ENCODE measurements at regions not wholly inside any gene's neighbourhood (a gene's known extent, or its start where the extent isn't known, plus 50 kb on each side); places are given as distances from the start of the nearest gene placed in this dataset.

DNA sequence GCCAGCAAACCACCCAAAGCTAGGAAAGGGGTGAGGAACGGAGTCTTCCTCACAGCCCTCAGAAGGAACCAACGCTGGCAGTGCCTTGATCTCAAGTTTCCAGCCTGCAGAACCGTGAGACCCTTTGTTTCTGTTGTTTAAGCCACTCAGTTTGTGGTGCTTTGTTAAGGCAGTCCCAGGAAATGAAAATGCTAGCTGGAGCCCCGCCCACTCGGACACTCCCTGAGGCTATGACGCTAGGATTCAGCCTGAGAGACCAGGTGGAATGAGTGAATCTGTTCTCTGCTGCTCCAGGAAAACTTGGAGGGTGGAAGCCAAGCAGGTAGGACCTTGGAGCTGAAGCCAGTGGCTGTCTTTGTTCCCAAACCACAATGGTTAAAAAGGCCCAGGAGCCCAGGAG lies 196.5 kb upstream of the POU3F1 start:
- no peak for TF ChIP-seq JUND (IDR thresholded peaks at IDR 0.05; ENCODE audit: low read depth)
- peak in 1 of 2 experiments; percentile 13 for DNase-seq (ENCODE audit: low read depth in 1 of 2, low spot score in 1 of 2)
- in situ Hi-C loops (cut with HindIII; ENCODE audit: low pct_unique_long_range_greater_than_20kb, low sequenced_read_pairs) = no loop called here

DNA sequence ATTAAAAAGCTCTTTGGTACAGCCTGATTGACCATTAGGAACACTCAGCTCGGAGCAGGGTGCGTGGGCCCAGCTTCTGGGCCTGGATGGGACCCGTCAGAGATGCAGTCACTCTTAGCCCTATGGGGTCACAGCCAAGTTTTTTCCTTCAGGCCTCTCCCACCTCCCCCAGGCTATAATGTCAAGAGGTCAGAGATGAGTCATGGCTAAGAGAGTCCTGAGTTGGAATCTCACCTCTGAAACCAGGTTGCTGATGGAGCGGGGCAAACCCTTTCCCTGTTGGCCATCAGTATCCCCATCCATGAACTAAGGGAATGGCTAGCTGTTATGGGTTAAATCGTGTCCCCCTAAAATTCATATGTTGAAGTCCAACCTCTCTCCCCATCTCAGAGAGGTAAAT lies 195.9 kb upstream of the POU3F1 start:
- no peak for TF ChIP-seq JUND (IDR thresholded peaks at IDR 0.05; ENCODE audit: low read depth)
- DNase-seq (ENCODE audit: low read depth in 1 of 2, low spot score in 1 of 2) = no peak
- in situ Hi-C loops (cut with HindIII; ENCODE audit: low pct_unique_long_range_greater_than_20kb, low sequenced_read_pairs) = no loop called here

DNA sequence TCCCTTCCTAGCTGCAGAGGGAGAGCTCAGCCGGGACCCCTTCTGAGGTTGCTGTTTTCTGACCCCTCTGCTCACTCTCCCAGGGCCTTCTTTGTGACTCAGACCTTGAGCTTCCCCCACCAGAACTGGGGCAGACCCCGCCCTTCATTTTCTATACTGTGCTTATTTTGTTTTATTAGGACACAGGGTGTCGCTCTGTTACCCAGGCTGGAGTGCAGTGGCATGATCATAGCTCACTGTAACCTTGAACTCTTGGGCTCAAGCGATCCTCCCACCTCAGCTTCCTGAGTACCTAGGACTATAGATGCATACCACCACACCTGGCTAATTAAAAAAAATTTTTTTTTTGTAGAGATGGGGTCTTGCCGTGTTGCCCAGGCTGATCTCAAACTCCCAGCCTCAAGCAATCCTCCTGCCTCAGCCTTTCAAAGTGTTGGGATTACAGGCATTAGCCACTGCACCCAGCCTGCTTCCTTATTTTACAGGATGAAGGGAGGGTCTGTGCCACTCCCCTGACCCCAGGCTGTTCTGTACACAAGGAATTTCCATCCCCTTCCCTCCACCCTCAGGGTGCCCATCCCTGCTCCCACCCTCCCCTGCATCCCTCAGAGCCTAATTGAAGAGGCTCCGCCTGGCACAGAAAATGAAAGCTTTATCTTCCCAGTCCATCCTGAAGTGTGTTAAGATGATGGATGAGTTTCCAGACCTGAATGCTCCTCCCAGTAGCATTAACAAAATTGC lies 195.2 kb upstream of the POU3F1 start:
- TF ChIP-seq JUND (IDR thresholded peaks at IDR 0.05; ENCODE audit: low read depth) = no peak
- in situ Hi-C loops (cut with HindIII; ENCODE audit: low pct_unique_long_range_greater_than_20kb, low sequenced_read_pairs) = no loop called here
- no peak for DNase-seq (ENCODE audit: low read depth in 1 of 2, low spot score in 1 of 2)

DNA sequence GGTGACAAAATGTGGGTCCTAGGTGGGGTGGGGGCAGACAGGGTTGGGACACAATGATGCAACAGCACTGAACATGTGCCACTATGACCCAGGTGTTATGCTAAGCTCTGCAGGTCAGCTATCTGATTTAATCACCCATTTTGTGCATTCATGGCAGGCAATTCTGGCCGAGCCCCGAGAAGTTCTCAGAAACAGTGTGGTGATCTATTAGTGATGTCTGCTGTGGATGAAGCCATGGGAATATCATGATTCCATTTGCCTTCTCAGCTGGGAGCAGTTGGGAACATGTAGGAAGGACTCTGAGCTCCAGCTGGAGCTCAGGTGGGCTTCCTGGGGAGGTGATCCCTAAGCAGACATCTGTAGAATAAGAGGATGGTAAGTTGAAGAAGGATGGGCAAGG lies 194.0 kb upstream of the POU3F1 start:
- in situ Hi-C loops (cut with HindIII; ENCODE audit: low pct_unique_long_range_greater_than_20kb, low sequenced_read_pairs) = no loop called here
- no peak for TF ChIP-seq JUND (IDR thresholded peaks at IDR 0.05; ENCODE audit: low read depth)
- no peak for DNase-seq (ENCODE audit: low read depth in 1 of 2, low spot score in 1 of 2)

DNA sequence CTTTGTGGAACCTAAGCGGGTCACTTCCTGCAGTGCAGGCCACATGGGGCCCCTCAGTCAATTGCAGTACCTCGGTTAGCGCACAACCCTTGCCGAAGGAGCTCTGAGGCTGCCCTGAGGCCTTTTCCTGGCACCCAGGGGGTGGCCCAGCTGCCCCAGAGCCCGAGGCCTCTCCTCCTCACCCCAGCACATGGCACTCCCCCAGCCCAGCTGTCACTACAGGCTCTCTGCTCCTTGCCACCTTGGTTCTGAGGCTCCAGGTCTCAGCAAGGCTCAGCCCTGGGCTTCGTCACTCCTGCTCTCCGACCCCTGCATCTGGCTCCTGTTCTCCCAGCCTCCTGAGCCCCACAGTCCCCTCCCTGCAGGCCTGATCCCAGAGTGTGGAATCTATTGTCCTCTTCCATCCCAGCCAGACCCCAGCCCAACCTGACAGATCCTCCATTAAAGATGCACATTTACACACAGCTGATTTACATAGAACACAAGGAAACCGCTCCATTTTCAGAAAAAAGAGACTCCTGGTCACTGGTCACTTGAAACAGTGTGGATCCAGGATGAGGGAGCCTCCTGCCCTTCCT lies 192.8 kb upstream of the POU3F1 start:
- DNase-seq (ENCODE audit: low read depth in 1 of 2, low spot score in 1 of 2) = no peak
- TF ChIP-seq JUND (IDR thresholded peaks at IDR 0.05; ENCODE audit: low read depth) = no peak
- in situ Hi-C loops (cut with HindIII; ENCODE audit: low pct_unique_long_range_greater_than_20kb, low sequenced_read_pairs) = no loop called here

DNA sequence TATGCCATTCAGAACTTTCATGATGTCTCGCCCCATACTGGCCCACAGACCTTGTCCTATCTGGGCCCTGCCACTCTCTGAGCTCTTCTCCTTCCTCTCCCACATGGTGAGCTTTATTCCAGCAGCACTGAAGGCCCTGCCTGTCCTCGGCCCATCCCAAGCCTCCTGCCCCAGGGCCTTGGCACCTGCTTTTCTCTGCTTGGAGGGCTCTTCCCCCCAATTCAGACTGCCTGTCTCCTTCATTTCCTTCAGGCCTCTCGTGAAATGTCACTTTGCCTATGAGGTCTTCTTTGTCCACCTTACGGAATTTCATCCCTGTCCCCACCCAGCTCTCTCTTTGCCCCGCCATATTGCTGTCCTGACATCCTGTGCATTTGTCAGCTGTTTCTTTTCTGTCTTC lies 191.7 kb upstream of the POU3F1 start:
- TF ChIP-seq JUND (IDR thresholded peaks at IDR 0.05; ENCODE audit: low read depth) = no peak
- no peak for DNase-seq (ENCODE audit: low read depth in 1 of 2, low spot score in 1 of 2)
- in situ Hi-C loops (cut with HindIII; ENCODE audit: low pct_unique_long_range_greater_than_20kb, low sequenced_read_pairs) = no loop called here

DNA sequence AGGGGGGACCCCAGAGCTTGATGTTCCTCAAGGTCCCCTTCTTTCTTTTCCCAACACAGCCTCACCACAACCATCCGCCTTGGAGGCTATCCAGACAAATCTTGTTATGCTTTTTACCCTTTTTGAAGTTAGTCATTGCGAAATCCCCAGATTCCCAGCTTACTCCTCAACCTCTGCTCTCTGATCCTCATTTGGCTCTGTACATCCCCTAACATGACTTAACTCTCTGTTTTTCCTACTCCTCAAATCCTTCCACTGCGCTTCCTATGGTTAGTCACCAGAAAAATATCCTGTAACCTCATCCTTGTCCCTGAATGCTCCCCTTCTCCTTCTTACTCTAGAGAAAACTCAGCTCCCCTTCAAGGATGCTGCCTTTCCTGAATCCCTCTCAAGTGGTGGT lies 189.1 kb upstream of the POU3F1 start:
- no peak for DNase-seq (ENCODE audit: low read depth in 1 of 2, low spot score in 1 of 2)
- in situ Hi-C loops (cut with HindIII; ENCODE audit: low pct_unique_long_range_greater_than_20kb, low sequenced_read_pairs) = no loop called here
- TF ChIP-seq JUND (IDR thresholded peaks at IDR 0.05; ENCODE audit: low read depth) = no peak

DNA sequence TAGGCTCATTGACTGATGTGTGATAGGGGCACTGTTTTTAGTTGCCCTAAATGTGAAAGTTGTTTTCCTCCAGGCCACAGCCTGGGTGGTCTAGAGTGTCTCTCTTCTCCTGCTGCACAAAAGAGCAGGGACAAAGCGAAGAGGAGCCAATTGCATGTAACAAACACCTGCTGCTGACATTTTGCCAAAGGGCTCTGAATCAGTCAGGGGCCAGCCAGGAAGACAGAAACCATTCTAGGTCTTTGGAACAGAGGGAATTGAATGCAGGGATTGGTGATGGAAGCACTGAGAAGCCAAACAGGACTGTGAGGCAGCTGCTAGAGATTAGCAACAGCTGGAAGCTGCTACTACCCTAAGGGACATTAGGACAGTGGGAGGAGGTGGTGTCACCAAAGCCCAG lies 185.3 kb upstream of the POU3F1 start:
- no peak for TF ChIP-seq JUND (IDR thresholded peaks at IDR 0.05; ENCODE audit: low read depth)
- in situ Hi-C loops (cut with HindIII; ENCODE audit: low pct_unique_long_range_greater_than_20kb, low sequenced_read_pairs) = no loop called here
- no peak for DNase-seq (ENCODE audit: low read depth in 1 of 2, low spot score in 1 of 2)

DNA sequence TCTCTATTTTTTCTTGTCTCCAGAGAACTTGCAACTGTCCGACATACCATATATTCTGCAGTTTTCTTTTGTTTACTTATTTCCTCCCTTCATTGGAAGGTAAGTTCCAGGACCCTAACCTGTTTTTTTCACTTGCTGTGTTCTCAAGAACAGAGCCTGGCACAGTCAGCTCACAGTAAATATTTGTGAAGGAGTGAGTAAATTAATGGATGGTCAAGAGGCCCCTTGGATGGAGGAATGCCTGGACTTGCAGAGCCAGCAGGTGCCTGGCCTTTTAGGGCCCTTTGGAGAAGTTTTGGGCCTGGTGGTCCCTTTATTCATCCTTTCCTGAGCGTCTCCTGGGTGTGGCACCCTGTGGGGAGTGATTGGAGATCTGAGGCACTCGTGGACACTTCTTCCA lies 182.1 kb upstream of the POU3F1 start:
- TF ChIP-seq JUND (IDR thresholded peaks at IDR 0.05; ENCODE audit: low read depth) = no peak
- DNase-seq (ENCODE audit: low read depth in 1 of 2, low spot score in 1 of 2) = no peak
- in situ Hi-C loops (cut with HindIII; ENCODE audit: low pct_unique_long_range_greater_than_20kb, low sequenced_read_pairs) = no loop called here

DNA sequence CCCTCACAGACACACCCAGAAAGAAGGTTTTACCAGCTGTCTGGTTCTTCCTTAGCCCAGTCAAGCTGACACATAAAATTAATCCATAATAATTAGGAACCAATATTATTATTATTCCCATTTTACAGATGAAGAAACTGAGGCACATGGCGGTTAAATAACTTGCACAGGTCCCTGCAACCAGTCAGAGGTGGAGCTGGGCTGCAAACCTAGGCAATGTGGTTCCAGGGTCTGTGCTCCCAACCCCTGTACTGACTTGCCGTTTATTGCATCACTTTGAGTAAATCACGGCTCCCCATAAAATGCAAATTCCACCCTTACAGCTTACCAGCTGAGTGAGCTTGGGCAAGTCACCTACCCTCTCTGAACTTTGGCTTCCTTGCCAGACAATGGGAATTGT lies 179.2 kb upstream of the POU3F1 start:
- no peak for TF ChIP-seq JUND (IDR thresholded peaks at IDR 0.05; ENCODE audit: low read depth)
- in situ Hi-C loops (cut with HindIII; ENCODE audit: low pct_unique_long_range_greater_than_20kb, low sequenced_read_pairs) = no loop called here
- no peak for DNase-seq (ENCODE audit: low read depth in 1 of 2, low spot score in 1 of 2)

DNA sequence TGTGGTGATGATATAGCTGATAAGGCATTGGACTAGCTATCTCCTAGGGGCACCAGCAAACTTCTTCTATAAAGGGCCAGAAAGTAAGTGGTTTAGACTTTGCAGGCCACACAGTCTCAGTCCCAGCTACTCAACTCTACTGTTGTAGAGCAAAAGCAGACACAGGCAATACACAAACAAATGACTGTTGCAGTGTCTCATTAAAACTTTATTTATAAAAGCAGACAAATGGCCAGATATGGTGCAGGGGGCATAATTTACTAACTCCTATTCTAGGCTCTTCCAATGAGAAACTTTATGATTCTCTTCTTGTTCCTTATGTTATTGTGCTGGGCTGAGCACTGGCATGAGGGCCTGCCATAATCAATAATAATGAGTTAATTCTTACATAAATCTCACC lies 176.8 kb upstream of the POU3F1 start:
- no peak for TF ChIP-seq JUND (IDR thresholded peaks at IDR 0.05; ENCODE audit: low read depth)
- in situ Hi-C loops (cut with HindIII; ENCODE audit: low pct_unique_long_range_greater_than_20kb, low sequenced_read_pairs) = no loop called here
- no peak for DNase-seq (ENCODE audit: low read depth in 1 of 2, low spot score in 1 of 2)

DNA sequence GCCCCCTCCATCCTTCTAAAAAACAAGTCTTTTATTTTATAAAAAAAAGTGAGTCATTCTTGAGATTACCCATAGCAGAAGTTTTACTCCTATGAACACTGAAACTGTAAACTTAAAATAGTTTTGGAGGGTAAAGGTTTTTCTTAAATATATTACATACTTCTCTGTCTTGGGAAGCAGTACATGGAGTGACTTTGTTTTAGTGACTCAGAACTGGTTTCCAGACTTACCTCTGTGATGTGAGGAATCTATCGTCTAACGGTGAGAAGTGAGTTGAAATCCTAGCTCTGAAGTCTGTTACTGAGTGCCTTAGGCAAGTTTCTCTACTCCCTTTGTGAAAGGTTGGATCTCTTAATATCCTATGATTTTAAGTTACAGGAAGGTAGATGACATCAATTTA lies 176.3 kb upstream of the POU3F1 start:
- in situ Hi-C loops (cut with HindIII; ENCODE audit: low pct_unique_long_range_greater_than_20kb, low sequenced_read_pairs) = no loop called here
- no peak for DNase-seq (ENCODE audit: low read depth in 1 of 2, low spot score in 1 of 2)
- no peak for TF ChIP-seq JUND (IDR thresholded peaks at IDR 0.05; ENCODE audit: low read depth)

DNA sequence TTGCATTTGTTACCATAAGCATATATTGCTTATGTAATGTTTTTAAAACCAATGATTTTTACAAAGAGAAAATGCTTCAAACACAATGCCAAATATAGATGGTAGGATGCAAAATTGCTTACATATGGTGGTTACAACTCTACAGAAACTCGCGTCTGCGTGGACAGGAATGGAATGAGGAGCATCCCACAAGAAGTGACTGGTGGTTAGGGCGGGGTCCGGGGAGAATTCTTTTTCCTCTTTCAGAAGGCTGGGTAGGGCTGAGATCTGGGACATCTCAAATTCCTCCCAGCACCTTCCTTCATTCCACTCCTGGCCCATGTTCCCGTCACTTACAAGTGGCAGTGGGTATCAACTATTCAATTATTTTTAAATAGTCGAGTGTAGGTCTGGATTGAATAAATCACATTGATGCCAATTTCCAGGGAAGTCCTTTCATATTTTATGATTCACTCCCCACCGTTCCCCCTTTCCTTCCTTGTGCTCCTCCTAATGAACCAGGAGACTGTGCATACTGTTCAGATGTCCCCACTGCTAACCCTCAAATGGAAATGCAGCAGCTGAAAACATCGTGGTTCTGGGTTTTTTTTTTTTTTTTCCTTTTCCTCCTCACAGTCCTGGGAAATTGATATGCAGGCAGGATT lies 174.5 kb upstream of the POU3F1 start:
- in situ Hi-C loops (cut with HindIII; ENCODE audit: low pct_unique_long_range_greater_than_20kb, low sequenced_read_pairs) = no loop called here
- DNase-seq (ENCODE audit: low read depth in 1 of 2, low spot score in 1 of 2) = no peak
- TF ChIP-seq JUND (IDR thresholded peaks at IDR 0.05; ENCODE audit: low read depth) = no peak
